H1 (cell line): ENCODE measurements at regions not wholly inside any gene's neighbourhood (a gene's known extent, or its start where the extent isn't known, plus 50 kb on each side); places are given as distances from the start of the nearest gene placed in this dataset.

Source experiments
- CTCF ChIA-PET: fragments of 300-600 bp; sonication (Branson Sonifier 250); formaldehyde crosslinking; loops from one replicate; lab custom pipeline; 2021; ENCODE audit not compliant: partially characterized antibody; lab: Charles Lee
- POLR2A ChIA-PET: fragments of 300-600 bp; sonication (Branson Sonifier 250); formaldehyde crosslinking; loops from one replicate; lab custom pipeline; 2021; ENCODE audit warnings: inconsistent platforms; ENCODE audit not compliant: partially characterized antibody; lab: Charles Lee
- DNase-seq, 2 experiments: peaks; one replicate each; pipeline versions ENCODE4 v3.0.0 to v3.0.0-alpha.2; 2010 to 2022; ENCODE audit warnings: low spot score in 2 of 2, low read depth in 1 of 2, mixed read lengths in 1 of 2
- FAIRE-seq: peaks from 2 replicates; lab custom pipeline; 2011; peaks lifted over from hg19 to GRCh38; lab: Jason Lieb, UNC
- H2AFZ ChIP-seq: 2 replicates; pipeline ENCODE4 v1.8.1; 2012; ENCODE audit warnings: low read length, inconsistent platforms
- H2AK5ac ChIP-seq: 2 replicates; pipeline ENCODE4 v1.6.1; 2013; ENCODE audit warnings: low read depth, low read length
- H2BK120ac ChIP-seq: replicated peaks from 2 replicates; pipeline ENCODE3; 2013; ENCODE audit warnings: low read depth, low read length, inconsistent platforms
- H2BK12ac ChIP-seq: 2 replicates; pipeline ENCODE4 v1.6.1; 2013; ENCODE audit warnings: low read depth, low read length
- H2BK15ac ChIP-seq: 2 replicates; pipeline ENCODE4 v1.6.1; 2013; ENCODE audit warnings: low read length
- H2BK20ac ChIP-seq: 2 replicates; pipeline ENCODE4 v1.6.1; 2013; ENCODE audit warnings: low read length
- H2BK5ac ChIP-seq: 2 replicates; pipeline ENCODE4 v1.6.1; 2013; ENCODE audit warnings: low read depth, low read length
- H3K14ac ChIP-seq: 2 replicates; pipeline ENCODE4 v1.6.1; 2013; ENCODE audit warnings: inconsistent platforms; ENCODE audit not compliant: insufficient read length
- H3K18ac ChIP-seq: 2 replicates; pipeline ENCODE4 v1.6.1; 2013; ENCODE audit warnings: low read length; ENCODE audit errors: extremely low read depth
- H3K23ac ChIP-seq: 2 replicates; pipeline ENCODE4 v1.6.1; 2013; ENCODE audit warnings: inconsistent platforms; ENCODE audit not compliant: insufficient read length
- H3K23me2 ChIP-seq: 2 replicates; pipeline ENCODE4 v1.6.1; 2013; ENCODE audit warnings: low read depth, low read length
- H3K27ac ChIP-seq: 2 replicates; pipeline ENCODE4 v1.6.1; 2011; ENCODE audit warnings: low read depth, low read length, inconsistent platforms
- H3K27me3 ChIP-seq, 4 experiments: replicated peaks in 1 of 4; 1 replicate in 1 of 4; 2 replicates in 3 of 4; pipeline versions ENCODE4 v1.6.1 to v1.8.1; 2011 to 2013; ENCODE audit warnings: low read length in 3 of 4, mild to moderate bottlenecking in 3 of 4, inconsistent platforms in 2 of 4, mixed read lengths in 2 of 4, moderate library complexity in 1 of 4; ENCODE audit not compliant: control insufficient read depth in 3 of 4, insufficient read depth in 3 of 4; ENCODE audit errors: extremely low read depth in 1 of 4
- H3K36me3 ChIP-seq, 4 experiments: 2 replicates each; pipeline versions ENCODE4 v1.6.1 to v1.8.1; 2011 to 2013; ENCODE audit warnings: mild to moderate bottlenecking in 4 of 4, low read length in 3 of 4, moderate library complexity in 2 of 4, control low read depth in 1 of 4, inconsistent platforms in 1 of 4; ENCODE audit not compliant: insufficient read depth in 4 of 4, control insufficient read depth in 2 of 4
- H3K4ac ChIP-seq: replicated peaks from 2 replicates; pipeline ENCODE3; 2013; ENCODE audit warnings: low read length, low read depth, mixed read lengths, inconsistent platforms; ENCODE audit not compliant: insufficient read length
- H3K4me1 ChIP-seq, 4 experiments: replicated peaks in 1 of 4; 1 replicate in 1 of 4; 2 replicates in 3 of 4; pipeline versions ENCODE4 v1.6.1 to v1.8.1; 2011 to 2013; ENCODE audit warnings: low read length in 3 of 4, inconsistent platforms in 2 of 4, mixed read lengths in 1 of 4; ENCODE audit not compliant: insufficient read depth in 4 of 4, control insufficient read depth in 3 of 4
- H3K4me2 ChIP-seq, 2 experiments: 2 replicates each; pipeline versions ENCODE4 v1.6.1 to v1.8.1; 2011 to 2013; ENCODE audit warnings: low read depth in 2 of 2, low read length in 2 of 2, control low read depth in 1 of 2, inconsistent platforms in 1 of 2, mild to moderate bottlenecking in 1 of 2; ENCODE audit not compliant: insufficient read depth in 1 of 2
- H3K4me3 ChIP-seq, 4 experiments: fragments of 200-600, 300-600 bp in 1 of 4; sonication (generic), shearing (Covaris generic), sonication (Bioruptor Twin) in 1 of 4; 2 replicates each; pipeline versions ENCODE4 v1.5.1 to v1.8.1; 2011 to 2016; ENCODE audit warnings: low read length in 4 of 4, low read depth in 3 of 4, control low read depth in 2 of 4, inconsistent platforms in 2 of 4, mild to moderate bottlenecking in 2 of 4, mixed read lengths in 1 of 4, moderate library complexity in 1 of 4; ENCODE audit not compliant: insufficient read depth in 2 of 4; ENCODE audit errors: extremely low read depth in 1 of 4
- H3K56ac ChIP-seq: replicated peaks from 2 replicates; pipeline ENCODE3; 2013; ENCODE audit warnings: low read depth, mild to moderate bottlenecking, mixed read lengths, low read length, inconsistent platforms; ENCODE audit not compliant: insufficient read length
- H3K79me1 ChIP-seq: 2 replicates; pipeline ENCODE4 v1.6.1; 2013; ENCODE audit warnings: low read depth, low read length, control low read depth
- H3K79me2 ChIP-seq, 2 experiments: 2 replicates each; pipeline versions ENCODE4 v1.6.1 to v1.8.1; 2012 to 2013; ENCODE audit warnings: low read length in 2 of 2, mild to moderate bottlenecking in 2 of 2, inconsistent platforms in 1 of 2; ENCODE audit not compliant: insufficient read depth in 2 of 2, control insufficient read depth in 1 of 2
- H3K9ac ChIP-seq, 4 experiments: replicated peaks in 1 of 4; 1 replicate in 1 of 4; 2 replicates in 3 of 4; pipeline versions ENCODE4 v1.6.1 to v1.8.1; 2011 to 2013; ENCODE audit warnings: low read depth in 3 of 4, low read length in 3 of 4, control low read depth in 2 of 4, mild to moderate bottlenecking in 2 of 4, moderate library complexity in 2 of 4, inconsistent platforms in 1 of 4; ENCODE audit errors: extremely low read depth in 1 of 4
- H3K9me3 ChIP-seq, 2 experiments: 2 replicates each; pipeline versions ENCODE4 v1.6.1 to v1.8.1; 2012 to 2013; ENCODE audit warnings: mild to moderate bottlenecking in 2 of 2, moderate library complexity in 2 of 2, control low read depth in 1 of 2, inconsistent platforms in 1 of 2, low read depth in 1 of 2, low read length in 1 of 2, mixed read lengths in 1 of 2; ENCODE audit not compliant: insufficient read depth in 2 of 2
- H4K20me1 ChIP-seq, 2 experiments: replicated peaks in 1 of 2; 2 replicates each; pipeline versions ENCODE3 to v1.8.1; 2011 to 2013; ENCODE audit warnings: inconsistent platforms in 2 of 2, low read length in 2 of 2, mild to moderate bottlenecking in 1 of 2; ENCODE audit not compliant: insufficient read depth in 2 of 2, control insufficient read depth in 1 of 2
- H4K5ac ChIP-seq: 2 replicates; pipeline ENCODE4 v1.6.1; 2013; ENCODE audit warnings: low read length, low read depth, mixed read lengths, inconsistent platforms; ENCODE audit not compliant: insufficient read length
- H4K8ac ChIP-seq: 2 replicates; pipeline ENCODE4 v1.8.0; 2013; ENCODE audit warnings: mild to moderate bottlenecking, moderate library complexity, low read length, inconsistent platforms; ENCODE audit not compliant: insufficient read depth; ENCODE audit errors: extremely low read depth
- H4K91ac ChIP-seq: replicated peaks from 2 replicates; pipeline ENCODE3; 2013; ENCODE audit warnings: low read length, mixed read lengths, inconsistent platforms; ENCODE audit not compliant: insufficient read length
- ASH2L ChIP-seq: fragments of 200-600, 300-600 bp; sonication (generic); IDR thresholded peaks from one replicate; pipeline ENCODE4 v1.7.1; 2017; ENCODE audit warnings: low read length
- BCL11A ChIP-seq, 2 experiments: IDR thresholded peaks; one replicate each; pipeline ENCODE4 v1.6.1; 2011; ENCODE audit warnings: low read depth in 2 of 2, low read length in 2 of 2, mild to moderate bottlenecking in 2 of 2
- JUN ChIP-seq: IDR thresholded peaks from 2 replicates; pipeline ENCODE4 v1.6.1; 2011; ENCODE audit warnings: low read depth, mild to moderate bottlenecking, improper control_type of control experiment, low read length
- NRF1 ChIP-seq: IDR thresholded peaks from 2 replicates; pipeline ENCODE4 v1.6.1; 2011; ENCODE audit warnings: mild to moderate bottlenecking, low read depth, low read length, improper control_type of control experiment
- TBP ChIP-seq: IDR thresholded peaks from 2 replicates; pipeline ENCODE4 v1.6.1; 2011; ENCODE audit warnings: low read depth, low read length, improper control_type of control experiment
- TEAD4 ChIP-seq: IDR thresholded peaks from 2 replicates; pipeline ENCODE4 v1.6.1; 2012; ENCODE audit warnings: low read depth, low read length, inconsistent platforms, mixed read lengths
- WGBS, 2 experiments: shearing (Covaris generic) in 1 of 2; methylation state at CpG; one replicate each; pipeline versions ENCODE4 v1.1.6 to v1.1.7; 2013 to 2015; ENCODE audit warnings: low lambda C conversion rate in 2 of 2, mixed read lengths in 2 of 2, inconsistent platforms in 1 of 2, low coverage in 1 of 2, missing lambda C conversion rate in 1 of 2; ENCODE audit not compliant: insufficient replicate concordance in 2 of 2, insufficient coverage in 1 of 2, insufficient read length in 1 of 2; ENCODE audit errors: extremely low coverage in 1 of 2, missing lambda C conversion rate in 1 of 2; 5-methylcytosine and 5-hydroxymethylcytosine counted together

DNA sequence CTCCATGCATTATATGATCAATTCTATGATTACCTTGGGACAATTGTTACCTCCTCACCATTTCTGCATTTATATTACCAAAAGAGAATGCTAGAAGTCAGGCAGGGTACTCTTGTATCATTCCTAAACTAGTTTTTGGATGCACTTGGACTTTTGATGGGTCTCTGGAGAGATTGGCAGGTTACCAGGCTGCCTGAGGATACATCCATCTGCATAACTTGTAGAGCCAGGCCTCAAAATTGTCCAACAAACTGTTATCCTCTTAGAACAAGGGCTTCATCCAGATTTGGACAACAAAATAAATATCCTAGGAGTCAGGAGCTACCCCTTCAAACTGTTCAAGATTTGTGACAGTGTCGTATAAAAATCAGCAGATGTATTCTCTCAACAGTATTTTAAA, 326.1 kb downstream of the IL15 start:
- H2BK120ac ChIP-seq: no peak overlapping the region
- no peak overlapping the region for H3K9ac ChIP-seq
- H3K18ac ChIP-seq: no peak overlapping the region
- H2AFZ ChIP-seq: no peak overlapping the region
- no peak overlapping the region for H3K27ac ChIP-seq
- POLR2A ChIA-PET: no interaction called here
- H3K4ac ChIP-seq: no peak overlapping the region
- no peaks in the 10 kb centered on the region for H3K36me3 ChIP-seq
- H3K23me2 ChIP-seq: no peaks in the 10 kb centered on the region
- no peak for FAIRE-seq
- H3K4me3 ChIP-seq: no peak overlapping the region
- no peak for DNase-seq
- H3K23ac ChIP-seq: no peak overlapping the region
- 89% methylated on average over 1 of the region's 1 CpG; no CpG with 5 or more reads in 1 of the 2 experiments for WGBS, 2 experiments
- H4K91ac ChIP-seq: no peak overlapping the region
- no peak overlapping the region for H2BK12ac ChIP-seq
- H2AK5ac ChIP-seq: no peak overlapping the region
- no peak overlapping the region for H2BK15ac ChIP-seq
- no peak overlapping the region for H3K4me2 ChIP-seq
- no peaks in the 10 kb centered on the region for H3K79me1 ChIP-seq
- H2BK20ac ChIP-seq: no peak overlapping the region
- CTCF ChIA-PET: no interaction called here
- no peak overlapping the region for H3K56ac ChIP-seq
- H3K79me2 ChIP-seq: no peaks in the 10 kb centered on the region
- H4K5ac ChIP-seq: no peak overlapping the region
- no peak overlapping the region for H3K14ac ChIP-seq
- no peak overlapping the region for H2BK5ac ChIP-seq
- no peaks in the 10 kb centered on the region for H4K20me1 ChIP-seq
- no peaks in the 10 kb centered on the region for H3K27me3 ChIP-seq
- H3K4me1 ChIP-seq: no peaks in the 10 kb centered on the region
- no peak overlapping the region for H4K8ac ChIP-seq
- 0 out of 4 replicates have a peak, but pooled peaks cover 0 to 2% of the 10 kb centered on the region in 2 experiments for H3K9me3 ChIP-seq
- TF ChIP-seq BCL11A (IDR thresholded peaks at IDR 0.05; ENCODE audit: low read depth in 2 of 2, low read length in 2 of 2) (no peak), TBP (no peak), ASH2L (no peak), NRF1 (no peak), TEAD4 (no peak), JUN (no peak)
